HTR-8/SVneo (cell line): ENCODE measurements at regions not wholly inside any gene's neighbourhood (a gene's known extent, or its start where the extent isn't known, plus 50 kb on each side); places are given as distances from the start of the nearest gene placed in this dataset.
A peak's percentile ranks its signal among the peaks of the same experiment; 100 is the strongest.
"Not testable (repeated sequence)": the region's sequence is repeated elsewhere in the genome, so short reads cannot be mapped to it uniquely, and the experiment has no call there.

Experiments used
- DNase-seq: peaks from one replicate; pipeline ENCODE4 v3.0.0; 2011; ENCODE audit warnings: low spot score, mixed read lengths; ENCODE audit not compliant: insufficient read length
- FAIRE-seq: peaks from 2 replicates; lab custom pipeline; 2011; peaks lifted over from hg19 to GRCh38; lab: Jason Lieb, UNC

DNA sequence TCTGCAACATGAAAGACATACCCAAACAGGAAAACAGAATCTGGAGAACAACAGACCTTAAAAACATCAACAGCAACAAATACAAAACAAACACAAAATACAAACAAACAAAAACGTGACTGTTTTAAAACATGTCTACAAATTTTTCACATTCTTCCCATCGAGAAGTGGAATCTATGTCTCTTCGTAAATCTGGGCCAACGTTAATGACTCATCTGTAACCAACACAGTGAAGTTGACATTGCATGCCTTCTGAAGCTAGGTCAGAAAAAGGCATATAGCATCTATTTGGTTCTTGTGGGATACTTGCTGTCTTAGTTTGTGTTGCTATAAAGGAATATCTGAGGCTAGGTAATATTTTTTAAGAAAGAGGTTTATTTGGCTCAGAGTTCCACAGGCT lies 139.2 kb upstream of the FOXN2 start:
- FAIRE-seq (peak; percentile 49), DNase-seq (peak; percentile 62)

DNA sequence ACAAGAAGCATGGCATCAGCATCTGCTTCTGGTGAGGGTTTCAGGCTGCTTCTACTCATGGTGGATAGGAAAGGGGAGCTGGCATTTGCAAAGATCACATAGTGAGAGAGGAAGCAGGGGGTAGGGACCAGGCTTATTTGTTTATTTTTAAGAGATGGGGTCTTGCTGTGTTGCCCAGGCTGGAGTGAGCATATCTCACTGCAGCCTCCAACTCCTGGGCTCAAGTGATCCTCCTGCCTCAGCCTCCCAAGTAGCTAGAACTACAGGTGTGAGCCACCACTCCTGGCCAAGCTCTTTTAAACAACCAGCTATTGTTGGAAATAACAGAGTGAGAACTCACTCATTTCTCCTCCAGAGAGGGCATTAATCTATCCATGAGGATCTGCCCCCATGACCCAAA lies 138.8 kb upstream of the FOXN2 start:
- no peak for FAIRE-seq
- DNase-seq, result no peak

DNA sequence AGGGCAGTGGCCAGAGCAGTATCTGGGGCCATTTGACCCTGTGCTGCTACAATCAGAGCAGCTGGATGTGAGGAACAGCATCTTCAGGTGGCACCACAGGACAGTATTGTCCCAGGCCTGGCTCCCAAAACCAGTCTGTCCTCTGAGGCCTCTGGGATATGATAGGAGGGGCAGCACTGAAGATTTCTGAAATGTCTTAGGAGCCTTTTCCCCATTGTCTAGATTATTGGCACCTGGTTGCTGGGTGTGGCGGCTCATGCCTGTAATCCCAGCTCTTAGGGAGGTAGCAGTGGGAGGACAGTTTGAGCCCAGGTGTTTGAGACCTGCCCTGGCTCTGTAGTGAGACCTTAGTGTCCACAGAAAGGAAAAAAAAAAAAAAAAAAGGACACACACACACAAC lies 137.6 kb upstream of the FOXN2 start:
- DNase-seq (no peak), FAIRE-seq (no peak)

DNA sequence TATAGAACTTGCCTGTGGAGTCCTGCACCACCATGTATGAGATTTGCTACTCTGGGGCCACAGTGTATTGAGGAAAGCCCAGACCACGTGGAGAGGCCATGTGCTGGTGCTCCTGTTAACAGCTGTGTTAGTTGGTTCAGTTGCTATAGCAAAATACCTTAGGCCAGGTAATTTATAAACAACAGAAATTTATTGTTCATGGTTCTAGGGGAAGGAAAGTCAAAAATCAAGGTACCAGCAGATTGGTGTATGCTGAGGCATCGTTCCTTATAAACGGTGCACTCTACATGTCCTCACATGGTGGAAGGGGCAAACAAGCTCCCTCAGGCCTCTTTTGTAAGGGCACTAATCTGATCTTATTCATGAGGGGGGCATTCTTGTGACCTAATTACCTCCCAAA lies 135.9 kb upstream of the FOXN2 start:
- no peak for DNase-seq
- FAIRE-seq, result no peak

DNA sequence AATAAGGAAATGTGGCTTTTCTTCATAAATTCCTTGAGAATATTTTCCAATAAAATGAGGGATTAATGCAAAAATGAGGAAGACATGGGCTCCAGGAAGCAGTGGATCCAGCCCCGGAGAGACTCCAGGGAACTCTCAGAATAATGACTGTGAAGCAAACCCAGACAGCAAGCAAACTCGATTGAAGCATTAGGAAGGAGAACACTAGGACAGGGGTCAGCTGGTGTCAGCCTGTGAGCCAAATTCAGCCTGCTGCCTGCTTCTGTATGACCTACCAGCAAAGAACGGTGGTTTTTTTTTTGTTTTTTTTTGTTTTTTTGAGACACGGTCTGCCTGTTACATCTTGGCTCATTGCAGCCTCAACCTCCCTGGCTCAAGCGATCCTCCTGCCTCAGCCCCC lies 133.9 kb upstream of the FOXN2 start:
- FAIRE-seq (no peak), DNase-seq (no peak)

DNA sequence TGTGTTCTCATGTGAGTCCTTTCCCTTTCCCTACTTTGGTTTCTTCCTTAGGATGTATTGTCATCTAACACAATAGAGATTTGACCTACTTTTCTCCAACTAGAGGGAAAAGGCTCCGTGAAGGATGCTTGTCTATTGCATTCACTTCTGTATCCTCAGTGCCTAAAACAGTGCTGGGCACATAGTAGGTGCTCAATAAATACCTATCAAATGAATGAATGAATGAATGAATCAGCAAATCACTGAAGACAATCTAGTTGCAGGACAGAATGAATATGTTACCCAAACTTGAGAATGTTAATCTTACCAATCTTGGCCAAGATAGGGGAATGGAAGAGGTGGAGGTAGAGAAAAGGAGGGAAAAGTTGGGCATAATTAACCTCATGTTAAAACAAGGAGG lies 131.2 kb upstream of the FOXN2 start:
- DNase-seq (no peak), FAIRE-seq (no peak)

DNA sequence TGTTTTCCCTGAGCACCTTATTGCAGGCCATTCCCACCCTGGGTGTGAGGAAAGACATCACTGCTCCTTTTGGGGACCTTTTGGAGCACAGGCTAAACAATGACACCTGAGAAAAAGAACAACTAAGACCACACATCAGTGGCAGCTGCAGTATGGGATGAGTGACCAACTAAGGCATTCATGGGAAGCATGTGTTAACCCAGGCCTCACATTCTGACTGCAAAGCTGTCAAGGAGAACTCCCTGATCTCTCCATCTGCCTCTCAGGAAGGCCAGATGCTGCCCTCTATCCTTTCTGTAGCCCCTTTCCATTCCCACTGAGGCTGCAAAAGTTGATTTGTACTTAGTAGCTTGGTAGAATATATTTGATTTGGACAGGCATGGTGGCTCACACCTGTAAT lies 130.5 kb upstream of the FOXN2 start:
- no peak for FAIRE-seq
- no peak for DNase-seq

DNA sequence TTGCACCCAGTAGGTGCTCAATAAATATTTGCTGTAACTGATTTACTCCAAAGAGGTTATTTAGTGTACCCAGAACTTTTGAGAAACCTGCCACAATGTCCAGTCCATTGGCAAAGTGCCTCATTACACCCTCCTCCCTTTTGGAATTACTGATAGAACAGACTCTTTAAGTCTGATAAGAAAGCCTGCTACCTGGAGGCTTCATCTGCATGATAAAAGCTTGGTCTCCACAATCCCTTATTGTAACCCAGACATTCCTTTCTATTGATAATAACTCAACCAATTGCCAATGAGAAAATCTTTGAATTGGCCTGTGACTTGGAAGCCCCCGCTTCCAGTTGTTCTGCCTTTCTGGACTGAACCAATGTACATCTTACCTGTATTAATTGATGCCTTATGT lies 127.0 kb upstream of the FOXN2 start:
- FAIRE-seq (no peak), DNase-seq (no peak)

DNA sequence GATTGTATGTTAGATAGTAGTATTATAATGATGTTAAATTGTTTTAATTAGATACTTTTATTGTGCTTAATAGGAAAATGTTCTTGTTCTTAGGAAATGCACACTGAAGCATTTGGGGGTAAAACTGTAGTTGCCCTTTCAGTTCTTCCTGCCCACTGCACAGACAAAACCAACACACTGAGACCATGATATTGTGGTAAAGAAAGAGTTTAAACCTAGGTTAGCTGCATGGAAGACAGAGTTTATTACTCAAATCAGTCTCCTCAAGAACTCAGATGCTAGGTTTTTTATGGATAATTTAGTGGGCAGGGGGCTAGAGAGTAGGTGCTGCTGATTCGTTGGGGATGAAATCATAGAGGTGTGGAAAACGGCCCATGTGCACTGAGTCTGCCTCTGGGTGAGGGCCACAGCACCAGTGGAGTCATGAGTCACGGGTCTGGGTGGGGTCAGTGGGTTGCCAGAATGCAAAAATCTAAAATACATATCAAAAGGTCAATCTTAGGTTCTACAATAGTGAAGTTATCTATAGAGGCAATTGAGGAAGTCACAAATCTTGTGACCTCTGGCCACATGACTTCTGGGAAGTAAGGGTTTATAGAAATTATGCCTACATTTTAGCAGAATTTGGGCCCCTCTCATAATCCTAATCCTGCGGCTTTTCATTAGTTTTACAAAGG lies 124.8 kb upstream of the FOXN2 start:
- FAIRE-seq, result no peak
- no peak for DNase-seq

DNA sequence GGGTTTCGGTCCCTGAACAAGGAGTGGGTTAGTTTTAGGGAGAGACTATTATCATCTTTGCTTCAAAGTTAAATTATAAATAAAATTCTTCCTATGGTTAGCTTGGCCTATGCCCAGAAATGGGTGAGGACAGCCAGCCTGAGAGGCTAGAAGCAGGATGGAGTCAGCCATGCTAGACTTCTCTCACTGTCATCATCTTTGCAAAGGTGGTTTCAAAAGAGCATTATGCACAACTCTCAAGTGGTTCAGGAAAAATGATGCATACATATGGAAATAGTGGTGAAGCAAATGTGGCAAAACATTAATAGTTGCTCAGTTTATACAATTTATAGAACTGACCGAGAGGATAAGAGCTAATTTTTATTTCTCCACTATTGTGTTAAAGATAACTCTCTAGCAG lies 124.3 kb upstream of the FOXN2 start:
- FAIRE-seq (no peak), DNase-seq (no peak)

DNA sequence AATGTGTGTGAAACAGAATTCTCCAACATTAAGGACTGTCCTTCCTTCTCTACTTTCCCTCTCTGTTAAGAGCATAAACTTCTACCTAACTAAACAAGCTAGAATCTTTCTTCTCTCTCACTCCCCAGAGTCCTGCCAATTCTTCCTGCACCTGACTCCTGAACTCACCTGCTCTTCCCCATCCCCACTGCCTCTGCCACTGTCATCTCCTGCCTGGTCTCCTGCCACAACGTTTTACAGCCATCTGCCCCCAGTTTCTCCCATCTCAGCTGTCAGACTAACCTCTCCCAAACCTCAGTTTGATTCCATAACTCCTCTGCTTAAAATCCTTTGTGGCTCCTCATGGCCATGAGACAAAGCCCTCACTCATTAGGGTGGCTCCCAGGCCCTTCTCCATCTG lies 119.8 kb upstream of the FOXN2 start:
- DNase-seq (no peak), FAIRE-seq (peak; percentile 16)

DNA sequence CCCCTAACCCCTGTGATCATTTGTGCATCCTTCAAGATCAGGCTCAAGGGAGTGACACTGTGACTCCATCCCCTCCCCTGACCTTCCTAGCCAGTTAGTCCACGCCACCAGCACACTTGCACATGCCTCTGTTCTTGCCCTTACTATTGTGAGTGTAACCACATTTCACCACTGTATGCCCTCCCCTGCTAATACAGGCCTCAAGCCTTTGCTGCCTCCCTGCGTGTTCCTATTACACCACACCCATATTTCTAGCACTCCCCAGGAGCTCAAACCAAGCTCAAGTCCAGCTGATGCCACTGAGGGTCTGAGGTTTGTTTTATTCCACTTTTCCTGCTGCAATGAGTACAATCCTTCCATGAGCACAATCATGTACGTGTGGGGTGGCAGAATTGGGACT lies 119.3 kb upstream of the FOXN2 start:
- DNase-seq, result no peak
- no peak for FAIRE-seq

DNA sequence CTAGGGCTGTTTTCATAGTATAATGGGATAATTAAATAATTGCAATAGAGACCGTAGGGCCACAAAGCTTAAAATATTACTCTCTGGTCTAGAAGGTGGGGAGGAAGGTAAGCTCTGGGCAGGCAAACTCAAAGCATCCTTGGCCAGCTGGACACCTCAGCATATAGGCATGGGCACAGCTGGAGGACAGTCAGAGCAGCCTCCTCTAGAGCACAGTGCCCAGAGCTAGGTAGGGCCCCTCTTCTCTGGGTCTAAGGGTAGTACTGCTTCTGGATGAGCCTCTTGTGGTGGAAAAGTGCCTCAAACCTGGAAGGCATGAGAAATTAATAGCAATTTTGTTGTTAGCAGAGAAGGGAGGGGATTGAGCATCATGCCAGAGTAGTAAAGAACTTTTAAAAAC lies 116.9 kb upstream of the FOXN2 start:
- DNase-seq (no peak), FAIRE-seq (no peak)

DNA sequence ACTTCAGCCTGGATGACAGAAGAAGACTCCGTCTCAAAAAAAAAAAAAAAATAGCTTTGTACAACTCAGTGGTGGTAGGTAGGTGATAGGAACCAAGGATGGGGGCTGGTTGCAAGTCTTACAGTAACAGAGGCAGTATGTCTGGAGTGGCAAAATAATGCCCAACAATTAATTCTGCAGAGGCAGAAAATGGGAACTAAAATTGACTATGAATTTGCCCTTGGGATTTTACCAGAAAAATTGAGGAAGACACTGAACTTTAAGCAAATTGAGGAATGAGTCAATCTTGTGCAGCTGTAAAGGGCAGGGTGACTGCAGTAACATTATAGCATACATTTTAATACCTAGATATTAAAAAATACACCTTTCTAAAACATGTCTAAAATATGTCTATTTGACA lies 116.1 kb upstream of the FOXN2 start:
- DNase-seq (no peak), FAIRE-seq (no peak)

DNA sequence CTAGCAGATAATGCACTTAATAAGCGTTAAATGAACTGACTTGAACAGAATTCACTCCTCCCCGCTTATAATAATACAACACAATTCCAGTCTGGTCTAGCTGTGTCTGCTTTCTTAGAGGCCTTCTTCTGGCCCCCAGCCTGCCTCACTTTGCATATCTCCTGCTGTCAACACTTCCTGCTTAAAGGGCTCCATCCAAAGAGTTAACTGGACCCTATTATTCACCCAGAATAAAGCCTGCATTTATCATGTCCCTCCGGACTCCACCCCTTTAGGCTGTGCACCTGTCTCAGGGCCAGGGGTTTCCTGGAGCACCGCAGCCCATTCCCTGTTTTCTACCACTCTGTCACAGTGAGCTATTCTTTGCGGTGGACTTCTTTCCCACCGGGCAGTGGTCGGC lies 115.4 kb upstream of the FOXN2 start:
- DNase-seq (no peak), FAIRE-seq (no peak)

DNA sequence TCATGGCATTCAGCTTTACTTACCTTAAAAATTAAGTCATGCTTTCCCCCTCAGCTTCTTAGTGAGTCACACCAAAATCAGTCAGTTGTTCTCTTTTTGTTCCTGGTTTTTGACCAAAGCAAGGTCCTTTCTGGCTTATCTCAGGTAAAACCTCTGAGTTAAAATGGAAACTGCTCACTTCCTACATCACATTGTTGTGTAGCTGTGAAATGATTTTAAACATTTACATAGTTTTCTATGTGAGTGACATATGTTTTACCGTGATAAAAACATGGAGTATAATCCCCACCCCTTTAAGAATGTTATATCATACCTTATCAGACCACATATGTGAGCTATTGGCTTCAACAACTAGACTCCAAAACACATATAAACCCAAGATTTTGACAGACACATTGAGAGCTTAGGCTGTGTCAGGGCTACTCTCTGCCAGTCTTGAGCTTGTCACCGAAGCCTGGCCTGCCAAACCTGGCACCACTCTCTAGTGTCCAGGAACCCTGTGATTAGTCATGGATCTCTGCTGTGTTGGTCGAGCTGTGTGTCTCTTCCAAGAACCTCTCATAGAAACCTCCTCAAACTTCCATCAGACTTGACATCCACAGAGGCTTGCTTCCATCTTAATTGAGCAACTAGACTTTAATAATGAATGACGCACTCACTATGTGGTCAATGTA lies 113.7 kb upstream of the FOXN2 start:
- FAIRE-seq (no peak), DNase-seq (no peak)

DNA sequence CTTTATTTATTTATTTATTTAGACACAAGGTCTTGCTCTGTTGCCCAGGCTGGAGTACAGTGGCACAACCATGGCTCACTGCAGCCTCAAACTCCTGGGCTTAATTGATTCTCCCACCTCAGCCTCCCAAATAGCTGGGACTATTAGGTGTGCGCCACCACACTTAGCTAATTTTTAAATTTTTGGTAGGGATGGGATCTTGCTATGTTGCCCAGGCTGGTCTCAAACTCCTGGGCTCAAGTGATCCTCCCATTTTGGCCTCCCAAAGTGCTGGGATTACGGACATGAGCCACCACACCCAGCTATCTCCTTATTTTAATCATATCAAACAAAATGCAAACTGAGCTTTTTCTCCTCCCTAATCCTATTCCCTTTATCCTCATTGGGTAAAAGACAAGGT lies 113.0 kb upstream of the FOXN2 start:
- DNase-seq, FAIRE-seq: not testable (repeated sequence)

DNA sequence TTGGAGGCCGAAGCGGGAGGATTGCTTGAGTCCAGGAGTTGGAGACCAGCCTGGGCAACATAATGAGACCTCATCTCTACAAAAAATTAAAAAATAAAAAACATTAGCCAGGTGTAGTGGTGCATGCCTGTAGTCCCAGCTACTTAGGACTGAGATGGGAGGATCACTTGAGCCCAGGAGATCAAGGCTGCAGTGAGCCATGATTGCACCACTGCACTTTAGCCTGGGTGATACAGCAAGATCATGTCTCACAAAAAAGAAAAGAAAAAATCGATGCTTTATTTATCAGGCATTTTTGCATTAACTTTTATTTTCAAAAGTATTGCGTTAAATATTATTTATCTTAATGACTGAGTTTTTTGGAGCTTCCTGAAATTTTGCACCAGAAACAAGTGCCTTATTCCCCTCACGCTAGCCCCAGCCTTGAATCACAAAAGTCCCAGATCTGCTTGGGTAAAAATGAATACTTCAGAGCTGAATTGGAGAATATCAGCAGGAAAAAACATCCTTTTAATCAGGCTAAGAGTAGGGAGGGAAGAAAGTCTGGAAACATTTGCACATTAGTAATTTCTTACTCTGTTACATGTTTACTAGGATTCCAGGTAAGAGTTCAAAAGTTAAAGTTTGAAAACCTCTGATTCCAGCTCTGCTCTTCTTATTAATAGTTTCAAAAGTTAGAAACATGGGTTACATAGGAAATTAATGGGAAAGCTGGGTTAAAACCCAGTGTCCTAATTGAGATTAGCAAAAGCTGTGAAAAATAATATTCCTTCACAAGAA lies 111.4 kb upstream of the FOXN2 start:
- DNase-seq, result no peak
- FAIRE-seq, result no peak

DNA sequence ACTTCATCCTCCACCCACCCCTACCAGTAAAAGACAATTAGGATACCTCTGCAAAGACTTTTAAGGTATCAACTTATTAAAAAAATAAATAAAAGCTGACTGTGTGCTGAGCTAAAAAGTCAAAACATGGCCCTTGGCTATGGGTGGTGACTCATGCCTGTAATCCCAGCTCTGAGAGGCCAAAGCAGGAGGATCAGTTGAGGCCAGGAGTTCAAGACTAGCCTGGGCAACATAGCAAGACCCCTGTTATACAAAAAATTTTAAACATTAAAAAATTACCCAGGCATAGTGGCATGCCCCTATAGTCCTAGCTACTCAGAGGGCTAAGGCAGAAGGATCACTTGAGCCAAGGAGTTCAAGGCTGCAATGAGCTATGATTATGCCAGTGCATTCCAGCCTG lies 110.8 kb upstream of the FOXN2 start:
- DNase-seq (no peak), FAIRE-seq (no peak)

DNA sequence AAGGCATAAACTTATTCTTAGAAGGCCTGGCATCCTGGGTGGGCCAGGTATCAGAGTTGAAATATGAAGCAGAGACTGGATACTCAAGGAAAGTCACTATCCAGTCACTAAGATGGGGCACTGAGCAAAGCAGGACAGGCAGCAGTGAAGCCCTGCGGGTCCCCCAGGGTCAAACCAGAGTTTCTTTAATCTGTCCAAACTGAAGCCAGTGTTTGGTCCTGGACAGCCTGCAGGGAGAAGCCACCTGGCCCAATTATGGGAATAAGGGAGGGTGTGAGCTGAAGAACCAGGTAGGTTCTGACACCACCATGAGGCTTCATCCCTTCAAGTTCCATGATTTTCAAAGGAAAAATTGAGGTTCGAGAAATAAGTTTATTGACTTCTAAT lies 109.7 kb upstream of the FOXN2 start:
- no peak for FAIRE-seq
- DNase-seq, result no peak

DNA sequence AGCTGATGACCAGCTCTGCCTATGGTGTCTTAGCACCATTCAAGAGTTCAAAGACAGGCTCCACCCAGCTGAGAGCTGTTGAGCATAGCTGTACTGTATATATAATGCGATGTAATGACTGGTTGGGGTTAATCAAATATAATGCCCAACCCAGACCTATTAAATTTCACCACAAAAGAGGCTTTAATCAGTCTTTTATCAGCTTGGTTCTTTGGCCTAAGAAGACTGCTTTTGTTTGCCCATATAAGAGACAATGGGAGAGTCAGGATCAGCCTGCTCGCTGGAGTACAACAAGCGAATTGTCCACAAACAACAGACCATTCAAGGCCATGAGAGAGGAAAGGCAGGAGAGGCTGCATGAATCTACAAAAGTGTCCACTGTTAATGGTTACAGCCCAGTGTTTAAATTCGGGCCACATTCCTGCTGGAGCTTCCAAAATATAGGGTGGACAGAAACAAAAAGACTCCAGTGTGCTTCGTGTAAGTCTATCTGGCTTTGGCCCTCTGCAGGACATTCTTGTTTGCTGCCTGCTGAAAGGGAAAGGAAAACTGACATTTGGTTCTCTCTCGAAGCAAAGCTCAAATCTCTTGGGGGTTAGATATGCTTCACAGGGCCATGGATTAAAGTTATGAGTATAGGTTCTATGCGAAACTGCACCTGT lies 109.2 kb upstream of the FOXN2 start:
- DNase-seq, result no peak
- no peak for FAIRE-seq
